Gastroesophageal sphincter (tissue), 4 donors: ENCODE measurements at regions not wholly inside any gene's neighbourhood (a gene's known extent, or its start where the extent isn't known, plus 50 kb on each side); places are given as distances from the start of the nearest gene placed in this dataset.

Experiments
- ATAC-seq: fragments of 150-250 bp; one replicate; pipeline ENCODE4 v1.9.1; 2016; ENCODE audit warnings: mild to moderate bottlenecking, moderate library complexity
- H3K27ac ChIP-seq, 4 donors: fragments of 200-600 bp; sonication (generic) in 3 of 4; 1 replicate in 3 of 4; 2 replicates in 1 of 4; pipeline ENCODE4 v1.5.1; 2016 to 2019
- H3K27me3 ChIP-seq: fragments of 200-600 bp; sonication (generic); one replicate; pipeline ENCODE4 v1.5.1; 2019
- H3K36me3 ChIP-seq, 2 donors: fragments of 200-600 bp; sonication (generic); one replicate each; pipeline ENCODE4 v1.5.1; 2019; ENCODE audit warnings: control low read depth in 1 of 2
- H3K4me1 ChIP-seq, 3 donors: fragments of 200-600 bp; sonication (generic); 1 replicate in 2 of 3; 2 replicates in 1 of 3; pipeline ENCODE4 v1.5.1; 2016 to 2019; ENCODE audit warnings: control low read depth in 2 of 3
- H3K4me3 ChIP-seq, 2 donors: fragments of 200-600 bp; sonication (generic); one replicate each; pipeline ENCODE4 v1.5.1; 2019; ENCODE audit warnings: mild to moderate bottlenecking in 1 of 2, moderate library complexity in 1 of 2
- H3K9me3 ChIP-seq, 3 donors: fragments of 200-600 bp; sonication (generic); one replicate each; pipeline ENCODE4 v1.5.1; 2017 to 2019; ENCODE audit warnings: control low read depth in 2 of 3
- CTCF ChIP-seq, 4 experiments: fragments of 200-600 bp in 2 of 4; fragments of 450-650 bp in 2 of 4; sonication (generic) in 1 of 4; IDR thresholded peaks; one replicate each; pipeline ENCODE4 v1.5.1; 2017 to 2019; ENCODE audit warnings: antibody characterized with exemption in 4 of 4, mild to moderate bottlenecking in 2 of 4, moderate library complexity in 2 of 4
- EP300 ChIP-seq: sonication (generic); formaldehyde crosslinking; IDR thresholded peaks from one replicate; pipeline ENCODE4 v1.6.1; 2017; ENCODE audit warnings: antibody characterized with exemption, mild to moderate bottlenecking
- POLR2A ChIP-seq, 2 donors: fragments of 450-650 bp; IDR thresholded peaks; one replicate each; pipeline ENCODE4 v1.6.1; 2017; ENCODE audit warnings: antibody characterized with exemption in 2 of 2, mild to moderate bottlenecking in 2 of 2, moderate library complexity in 1 of 2
- POLR2AphosphoS5 ChIP-seq: sonication (generic); formaldehyde crosslinking; IDR thresholded peaks from one replicate; pipeline ENCODE4 v1.6.1; 2017; ENCODE audit warnings: antibody characterized with exemption
- WGBS, 2 donors: methylation state at CpG; one replicate each; pipeline ENCODE4 v1.1.5; 2018; ENCODE audit warnings: low coverage in 1 of 2; 5-methylcytosine and 5-hydroxymethylcytosine counted together

DNA sequence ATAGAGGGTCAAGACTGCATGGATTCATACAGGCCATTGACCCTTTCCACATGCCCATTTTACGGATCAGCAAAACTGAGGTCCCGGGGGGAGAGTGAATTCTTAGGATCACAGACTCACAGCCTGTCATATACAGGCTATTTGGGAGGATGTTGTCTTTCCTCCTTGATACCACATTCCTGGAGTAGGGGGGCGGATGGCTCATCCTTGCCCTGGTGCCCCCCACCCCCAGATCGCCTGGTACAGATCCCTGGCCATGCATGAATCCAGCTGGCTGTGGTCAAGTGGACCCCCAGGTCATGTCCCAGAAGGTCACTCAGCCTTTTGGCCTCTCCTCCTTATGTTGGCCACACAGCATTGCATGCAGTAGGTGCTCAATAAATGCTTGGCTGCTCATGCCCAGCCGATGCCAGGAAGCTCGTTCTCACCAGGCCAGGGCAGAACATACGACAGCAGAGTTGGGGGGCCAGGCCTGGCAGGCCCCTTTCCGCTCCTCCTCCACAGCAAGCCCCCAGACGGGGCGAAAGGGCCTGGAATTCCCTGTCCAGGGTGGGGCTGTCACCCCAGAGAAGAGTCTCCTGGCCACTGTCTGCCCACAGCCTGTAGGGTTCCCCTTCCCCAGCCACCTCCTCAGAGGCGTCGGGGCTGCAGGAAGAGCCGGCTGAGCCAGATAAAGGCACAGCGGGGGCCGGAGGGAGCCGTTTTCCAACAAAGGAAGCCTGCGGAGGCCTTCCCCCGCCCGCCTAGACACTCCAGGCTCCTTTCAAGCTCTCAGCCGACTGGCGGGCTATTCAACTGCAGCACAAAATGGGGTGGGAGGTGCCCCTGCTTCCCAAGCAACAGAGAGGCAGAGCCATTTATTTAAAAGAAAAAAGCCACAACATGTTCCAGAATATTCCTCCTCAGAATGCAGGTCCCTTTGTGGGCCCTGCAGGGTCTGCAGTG, 215.7 kb upstream of the CIBAR2 start:
- H3K27me3 ChIP-seq, result no peaks in the 10 kb centered on the region
- H3K9me3 ChIP-seq, result no peaks in the 10 kb centered on the region
- H3K27ac ChIP-seq, result peak overlapping the region in 1 of 4 donors; percentile 40
- TF ChIP-seq POLR2AphosphoS5 (no peak), CTCF (IDR thresholded peaks at IDR 0.05) (no peak), EP300 (no peak), POLR2A (IDR thresholded peaks at IDR 0.05) (no peak)
- H3K36me3 ChIP-seq, result no peaks in the 10 kb centered on the region
- 63 to 83% methylated on average over 1 to 5 of the region's 21 CpGs for WGBS, 2 donors
- ATAC-seq, result no peak
- peaks cover 0 to 49% (median 28%) of the 10 kb centered on the region in 3 donors for H3K4me1 ChIP-seq
- H3K4me3 ChIP-seq, result no peak overlapping the region

DNA sequence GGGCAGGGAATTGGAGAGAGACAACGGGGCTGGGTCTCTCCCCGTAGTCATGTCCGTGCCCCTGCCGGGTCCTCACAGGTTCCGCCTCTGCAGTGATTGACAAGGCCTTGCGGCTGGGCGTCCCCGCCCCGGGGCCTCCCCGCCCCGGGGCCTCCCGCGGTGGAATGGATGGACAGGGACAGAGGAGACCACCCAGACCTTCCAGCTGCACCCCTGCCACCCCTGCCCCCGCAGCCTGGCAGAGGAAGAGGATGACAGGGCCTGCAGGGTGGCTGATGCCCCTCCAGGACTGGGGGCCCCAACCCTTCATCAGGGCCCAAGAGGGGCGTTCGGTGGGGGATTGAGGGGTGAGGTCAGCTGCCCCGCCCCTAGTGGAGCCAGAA, 216.4 kb upstream of the CIBAR2 start:
- no peak overlapping the region for H3K4me3 ChIP-seq
- H3K27ac ChIP-seq, result peak overlapping the region in 1 of 4 donors; percentile 40
- TF ChIP-seq POLR2AphosphoS5 (no peak), EP300 (no peak)
- H3K4me1 ChIP-seq, result peaks cover 0 to 43% (median 25%) of the 10 kb centered on the region in 3 donors
- no peaks in the 10 kb centered on the region for H3K36me3 ChIP-seq
- ATAC-seq, result no peak
- 60% methylated on average over 1 of the region's 17 CpGs; no CpG with 5 or more reads in 1 of the 2 donors for WGBS, 2 donors
- H3K27me3 ChIP-seq, result no peaks in the 10 kb centered on the region
- no peaks in the 10 kb centered on the region for H3K9me3 ChIP-seq

DNA sequence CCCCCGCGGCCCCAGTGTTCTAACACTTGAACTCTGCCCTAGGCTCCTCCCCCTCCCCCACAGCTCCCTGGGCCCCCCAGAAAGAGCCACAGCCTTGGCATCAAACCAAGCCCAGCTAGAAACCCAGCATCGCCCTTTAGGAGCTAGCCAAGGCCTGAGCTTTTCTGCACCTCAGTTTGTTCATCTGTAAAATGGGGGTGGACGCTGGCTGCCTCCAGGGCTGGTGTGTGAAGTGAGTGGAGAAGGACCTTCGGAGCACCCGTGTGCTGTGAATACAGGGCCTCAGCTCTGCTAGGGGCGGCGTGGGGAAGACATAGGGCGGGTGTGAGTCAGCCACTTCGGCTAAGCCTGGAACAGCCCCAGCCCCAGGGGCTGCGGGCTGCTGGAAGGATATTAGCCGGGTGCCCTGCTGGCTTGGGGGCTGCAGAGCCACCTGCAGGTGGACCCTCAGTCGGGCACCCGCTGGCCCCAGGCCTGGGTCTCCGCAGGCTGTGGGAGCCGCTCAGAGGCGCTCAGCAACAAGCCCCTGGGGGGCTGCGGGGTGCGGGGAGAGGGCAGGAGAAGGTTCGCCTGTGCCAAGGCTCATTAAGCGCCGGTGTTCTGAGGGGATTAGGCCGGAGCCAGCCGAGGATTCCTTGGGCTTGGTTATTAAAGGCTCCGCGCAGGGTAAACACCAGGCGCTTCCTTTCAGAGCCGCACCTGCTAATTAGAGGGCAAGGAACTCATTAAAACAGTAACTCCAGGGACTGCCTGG, 217.0 kb upstream of the CIBAR2 start:
- H3K27ac ChIP-seq, result peak overlapping the region in 1 of 4 donors; percentile 40
- WGBS, 2 donors, result no CpG with 5 or more reads among the region's 28 CpGs
- H3K4me1 ChIP-seq, result peaks cover 0 to 39% (median 25%) of the 10 kb centered on the region in 3 donors
- ATAC-seq, result no peak
- H3K36me3 ChIP-seq, result no peaks in the 10 kb centered on the region
- TF ChIP-seq POLR2AphosphoS5 (no peak), CTCF (IDR thresholded peaks at IDR 0.05) (no peak), EP300 (no peak), POLR2A (IDR thresholded peaks at IDR 0.05) (no peak)
- no peaks in the 10 kb centered on the region for H3K9me3 ChIP-seq
- H3K4me3 ChIP-seq, result no peak overlapping the region
- H3K27me3 ChIP-seq, result no peaks in the 10 kb centered on the region

GRCh38 chr16:85330006-85330693, 217.9 kb upstream of the CIBAR2 start:
- no peak for TF ChIP-seq POLR2A (IDR thresholded peaks at IDR 0.05)
- TF ChIP-seq POLR2AphosphoS5, result no peak
- no peak for TF ChIP-seq CTCF (IDR thresholded peaks at IDR 0.05)
- no peak for TF ChIP-seq EP300
- WGBS, 2 donors, result 66 to 70% methylated on average over 5 of the region's 21 CpGs
- Histone ChIP-seq H3K9me3 (no peaks in the 10 kb centered on the region), H3K27ac (no peak overlapping the region), H3K27me3 (no peaks in the 10 kb centered on the region), H3K36me3 (no peaks in the 10 kb centered on the region), H3K4me1 (peaks cover 0 to 39% (median 25%) of the 10 kb centered on the region in 3 donors), H3K4me3 (no peak overlapping the region)
- ATAC-seq, result no peak

DNA sequence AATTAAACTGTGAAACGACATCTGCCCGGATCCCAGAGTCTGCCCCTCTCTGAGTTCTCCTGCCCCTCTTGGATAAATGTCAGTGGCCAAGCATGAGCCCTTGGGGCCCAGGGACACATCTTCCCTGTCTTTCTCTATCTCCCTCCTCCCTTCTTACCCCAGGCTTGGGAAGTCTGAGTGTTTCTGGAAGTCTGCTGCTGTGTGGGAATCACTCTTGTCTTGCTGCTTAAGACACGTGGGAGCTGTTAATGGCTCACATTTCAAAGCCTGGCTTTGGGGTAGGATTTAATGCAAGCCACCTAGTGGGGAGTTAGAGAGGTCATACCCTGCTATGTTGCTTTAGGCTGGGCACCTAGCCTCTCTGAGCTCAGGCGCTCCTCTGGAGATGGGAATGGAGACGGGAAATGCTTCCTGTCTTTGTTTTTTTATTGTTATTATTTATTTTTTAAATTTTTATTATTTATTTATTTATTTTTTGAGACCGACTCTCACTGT, 218.5 kb upstream of the CIBAR2 start:
- Histone ChIP-seq H3K36me3 (no peaks in the 10 kb centered on the region), H3K4me1 (peaks cover 0 to 39% (median 25%) of the 10 kb centered on the region in 3 donors), H3K27ac (no peak overlapping the region), H3K27me3 (no peaks in the 10 kb centered on the region), H3K9me3 (no peaks in the 10 kb centered on the region), H3K4me3 (no peak overlapping the region)
- ATAC-seq, result peak; percentile 69
- 43 to 53% methylated on average over 5 to 6 of the region's 6 CpGs for WGBS, 2 donors
- TF ChIP-seq CTCF (IDR thresholded peaks at IDR 0.05), result peak in 3 of 4 experiments; percentile 19 to 60 (median 44)
- TF ChIP-seq POLR2A (IDR thresholded peaks at IDR 0.05), result no peak
